Kidney glomerular epithelial cell (primary cell): ENCODE measurements at regions not wholly inside any gene's neighbourhood (a gene's known extent, or its start where the extent isn't known, plus 50 kb on each side); places are given as distances from the start of the nearest gene placed in this dataset.

Experiments used
- DNase-seq: peaks from one replicate; lab custom pipeline; 2025; lab: John Stamatoyannopoulos, UW

DNA sequence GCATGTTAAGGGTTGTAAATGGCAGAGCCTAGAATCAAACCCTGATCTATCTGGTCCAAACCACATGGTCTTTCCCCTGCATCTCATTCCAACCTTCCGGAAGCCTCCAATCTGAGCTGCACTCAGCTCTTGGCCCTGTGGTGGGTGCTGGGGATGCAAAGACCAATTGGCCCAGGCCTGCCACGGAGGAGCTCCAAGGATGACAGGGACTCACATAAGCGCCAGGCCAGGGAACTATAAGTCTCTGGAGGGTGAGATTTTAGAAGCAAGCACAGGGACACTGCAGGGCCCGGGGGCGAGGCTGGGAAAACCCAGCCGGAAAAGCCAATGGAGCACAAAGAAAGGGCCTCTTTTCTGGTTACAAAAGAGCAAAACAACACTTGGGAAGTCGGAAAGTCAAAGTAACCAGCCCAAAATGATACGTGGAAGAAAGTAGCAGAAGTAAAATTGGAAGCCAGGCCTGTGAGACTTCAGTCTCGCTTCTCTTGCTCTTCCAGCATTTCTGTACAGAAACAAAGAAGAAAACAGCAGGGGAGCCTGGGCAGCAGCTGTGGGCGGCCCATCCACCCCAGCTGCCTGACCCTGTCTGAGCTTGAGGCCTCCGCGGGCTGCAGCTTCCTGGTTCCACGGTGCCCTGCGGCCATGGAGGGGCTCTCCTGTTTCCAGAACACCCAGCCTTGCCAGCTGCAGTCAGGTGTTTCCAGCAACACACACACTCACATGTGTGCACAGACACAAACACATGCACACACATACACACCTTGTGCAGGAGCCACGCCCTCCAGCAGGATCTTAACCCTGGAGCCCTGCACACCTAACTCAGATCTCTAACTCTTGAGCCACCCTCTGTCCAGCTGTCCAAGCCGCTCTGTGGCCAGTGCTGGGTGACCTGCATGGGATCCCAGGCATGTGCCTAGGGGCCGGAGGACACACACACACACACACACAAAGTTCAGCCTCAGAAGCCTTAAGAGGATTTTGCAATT lies 178.2 kb downstream of the BCL11B start:
- no peak for DNase-seq

DNA sequence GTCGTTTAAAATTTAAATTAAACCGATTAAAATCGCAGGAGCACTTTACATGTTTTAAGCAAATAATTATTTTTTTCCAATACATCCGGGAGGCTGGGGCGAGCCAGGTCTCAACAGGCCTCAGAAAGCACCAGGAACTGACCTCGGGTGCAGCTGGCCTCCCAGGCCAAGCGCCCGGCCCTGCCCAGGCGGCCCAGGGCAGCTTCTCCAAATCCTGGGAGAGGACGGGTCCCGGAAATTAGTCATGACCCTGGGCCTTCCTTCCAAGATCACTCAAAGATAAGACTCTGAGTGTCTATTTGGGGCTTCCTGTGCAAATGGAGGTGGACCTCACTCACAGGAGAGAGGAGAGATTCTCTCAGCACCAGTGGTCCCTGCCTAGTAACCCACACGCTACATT lies 177.1 kb downstream of the BCL11B start:
- DNase-seq = no peak

- no peak for DNase-seq
These were observed 176.6 kb downstream of the BCL11B start for GRCh38 chr14:99095369-99095768.

GRCh38 chr14:99098199-99098598 lies 173.8 kb downstream of the BCL11B start:
- DNase-seq = no peak

- no peak for DNase-seq
These were observed 172.8 kb downstream of the BCL11B start for GRCh38 chr14:99099051-99099787.

DNA sequence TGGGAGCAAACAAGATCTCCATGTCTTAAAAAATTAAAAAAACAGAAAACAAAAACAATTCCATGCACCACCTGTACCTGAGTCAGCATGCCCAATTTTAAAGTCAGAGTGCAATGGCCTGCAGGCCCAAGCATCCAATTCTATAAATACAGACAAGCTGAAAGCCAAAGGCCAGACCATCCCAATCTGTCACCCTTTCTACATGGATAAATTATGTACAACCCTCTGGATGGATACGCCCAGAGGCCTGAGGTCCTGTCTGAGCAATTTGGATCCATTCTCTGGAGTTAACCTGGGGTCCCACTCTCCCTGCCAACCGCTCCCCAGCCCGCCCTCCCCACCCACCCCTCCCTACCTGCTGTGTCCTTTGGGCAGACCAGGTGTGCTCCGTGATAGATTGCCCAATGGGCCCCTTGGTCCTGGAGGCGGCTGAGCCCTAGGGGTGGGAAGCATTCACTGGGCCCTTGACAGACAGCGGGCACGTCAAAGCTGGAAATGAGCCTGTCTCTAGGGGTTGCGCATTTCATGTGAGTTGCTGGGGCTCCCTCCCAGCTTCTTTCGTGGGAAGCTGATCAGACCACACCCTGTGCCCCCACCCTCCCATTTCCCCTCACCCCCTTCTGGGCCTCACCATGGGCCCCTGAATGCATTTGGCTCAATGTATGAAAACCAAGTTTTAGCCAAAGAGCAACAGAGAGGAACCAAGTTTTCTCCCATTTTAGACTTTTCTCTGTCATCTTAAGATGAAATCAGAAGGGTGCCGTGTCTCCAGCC lies 171.3 kb downstream of the BCL11B start:
- no peak for DNase-seq

- no peak for DNase-seq
These were observed 170.0 kb downstream of the BCL11B start for GRCh38 chr14:99101855-99102461.

DNA sequence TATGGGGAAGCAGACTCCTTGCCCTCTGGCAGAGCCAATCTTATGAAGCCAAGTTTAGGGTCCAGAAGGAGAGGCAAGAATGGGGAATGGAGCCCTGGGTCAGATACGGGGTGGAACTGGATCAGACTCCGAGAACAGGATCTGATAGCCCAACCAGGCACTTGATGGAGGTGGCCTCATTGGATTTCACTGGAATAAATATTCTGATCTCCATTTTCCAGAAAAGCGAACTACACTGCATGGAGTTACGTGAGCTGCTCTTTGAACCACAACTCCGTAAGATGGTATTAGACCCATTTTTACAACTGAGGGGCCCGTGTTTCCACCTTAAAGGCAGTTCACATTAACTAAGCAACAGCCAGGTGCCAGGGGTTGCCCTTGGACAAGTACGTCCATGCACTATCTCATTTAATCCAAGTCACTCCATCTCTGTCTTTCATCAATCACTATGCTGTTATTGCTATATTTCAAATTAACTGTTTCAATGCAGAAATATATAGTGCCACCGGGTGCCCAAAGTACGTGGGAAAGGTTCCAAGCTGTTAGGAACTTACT lies 155.2 kb downstream of the BCL11B start:
- DNase-seq = no peak

- DNase-seq = no peak
These were observed 154.3 kb downstream of the BCL11B start for GRCh38 chr14:99117671-99118045.

GRCh38 chr14:99118046-99118721 lies 153.8 kb downstream of the BCL11B start:
- DNase-seq = no peak

DNA sequence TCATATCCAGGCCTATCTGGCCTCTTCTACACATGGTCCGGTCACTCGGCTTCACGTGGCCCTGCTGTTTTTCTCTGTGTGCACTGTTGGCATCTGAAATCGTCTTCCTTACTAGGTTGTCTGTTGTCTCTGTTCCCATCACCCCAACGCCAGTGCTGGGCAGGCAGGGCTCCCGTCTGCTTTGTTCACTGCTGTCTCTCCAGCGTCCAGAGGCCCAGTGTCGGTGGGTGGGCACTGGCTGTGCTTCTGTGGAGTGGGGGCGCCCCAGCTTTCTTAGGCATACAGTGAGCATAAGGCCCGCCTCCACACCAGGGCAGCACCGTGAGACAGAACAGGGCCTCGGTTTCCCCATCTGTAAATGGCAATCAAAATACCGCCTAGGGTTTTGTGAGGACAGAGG lies 153.1 kb downstream of the BCL11B start:
- no peak for DNase-seq
